T-helper 17 cell (primary cell): ENCODE measurements at regions not wholly inside any gene's neighbourhood (a gene's known extent, or its start where the extent isn't known, plus 50 kb on each side); places are given as distances from the start of the nearest gene placed in this dataset.

Source experiments
- ATAC-seq: fragments of 150-1000 bp; cut with Tn5 transposase; 2 replicates; pipeline ENCODE4 v1.10.0; 2021; ENCODE audit warnings: mild to moderate bottlenecking, moderate library complexity
- DNase-seq, 3 donors: peaks; one replicate each; pipeline versions ENCODE4 v3.0.0 to v3.0.0-alpha.2; 2020 to 2021
- H3K9me3 ChIP-seq: one replicate; pipeline ENCODE4 v1.7.0; 2013; ENCODE audit warnings: low read length, mild to moderate bottlenecking; ENCODE audit not compliant: control insufficient read depth, poor library complexity, severe bottlenecking
- H3K27ac Mint-ChIP-seq: one replicate; pipeline ENCODE4 v1.8.0; 2022; ENCODE audit warnings: mild to moderate bottlenecking, moderate library complexity, mixed read lengths
- H3K27me3 Mint-ChIP-seq: one replicate; pipeline ENCODE4 v1.8.0; 2022; ENCODE audit warnings: mixed read lengths
- H3K36me3 Mint-ChIP-seq: one replicate; pipeline ENCODE4 v1.8.0; 2022; ENCODE audit warnings: low read depth, mixed read lengths
- H3K4me1 Mint-ChIP-seq: one replicate; pipeline ENCODE4 v1.8.0; 2022; ENCODE audit warnings: mild to moderate bottlenecking, mixed read lengths
- H3K4me3 Mint-ChIP-seq: one replicate; pipeline ENCODE4 v1.8.0; 2022; ENCODE audit warnings: mild to moderate bottlenecking, moderate library complexity, mixed read lengths

DNA sequence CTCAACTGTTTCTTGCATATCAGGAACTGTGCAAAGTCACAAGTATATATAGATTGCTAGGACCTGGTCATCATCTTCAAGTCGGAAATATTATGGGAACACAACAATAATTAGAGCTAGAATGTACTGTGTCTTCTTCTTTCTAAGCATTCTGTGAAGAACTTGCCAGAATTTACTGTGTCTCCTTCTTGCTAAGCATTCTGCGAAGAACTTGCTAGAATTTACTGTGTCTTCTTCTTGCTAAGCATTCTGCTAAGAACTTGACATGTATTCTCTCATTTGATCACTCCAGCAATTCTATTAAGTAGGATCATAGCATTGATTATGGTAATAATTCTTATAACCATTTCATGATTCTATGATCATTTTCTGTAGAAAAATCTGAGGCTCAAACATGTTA, 231.7 kb downstream of the FOXL1 start:
- peaks cover 20% of the 10 kb centered on the region for H3K27me3 Mint-ChIP-seq

GRCh38 chr16:86812363-86812970, 234.1 kb downstream of the FOXL1 start:
- no peak for ATAC-seq
- Mint-ChIP-seq H3K36me3 (no peaks in the 10 kb centered on the region), H3K4me1 (no peaks in the 10 kb centered on the region), H3K27ac (no peak overlapping the region), H3K27me3 (peaks cover 16% of the 10 kb centered on the region), H3K4me3 (no peak overlapping the region)
- no peaks in the 10 kb centered on the region for H3K9me3 ChIP-seq
- DNase-seq = no peak

More for the DNA sequence above, 231.7 kb downstream of the FOXL1 start:
- Mint-ChIP-seq H3K4me3 (no peak overlapping the region), H3K4me1 (no peaks in the 10 kb centered on the region), H3K27ac (no peak overlapping the region), H3K36me3 (peaks cover 2% of the 10 kb centered on the region)
- no peaks in the 10 kb centered on the region for H3K9me3 ChIP-seq
- DNase-seq (no peak), ATAC-seq (no peak)

- ATAC-seq = no peak
- H3K27ac Mint-ChIP-seq = no peak overlapping the region
- H3K36me3 Mint-ChIP-seq = no peaks in the 10 kb centered on the region
- no peak overlapping the region for H3K4me3 Mint-ChIP-seq
- no peaks in the 10 kb centered on the region for H3K9me3 ChIP-seq
- H3K4me1 Mint-ChIP-seq = peaks cover 3% of the 10 kb centered on the region
- H3K27me3 Mint-ChIP-seq = peaks cover 32% of the 10 kb centered on the region
- no peak for DNase-seq
These were observed 235.9 kb downstream of the FOXL1 start for GRCh38 chr16:86814256-86814655.

GRCh38 chr16:86816930-86817625, 238.7 kb downstream of the FOXL1 start:
- H3K9me3 ChIP-seq = no peaks in the 10 kb centered on the region
- no peak overlapping the region for H3K4me3 Mint-ChIP-seq
- peaks cover 34% of the 10 kb centered on the region for H3K27me3 Mint-ChIP-seq
- no peak overlapping the region for H3K27ac Mint-ChIP-seq
- no peaks in the 10 kb centered on the region for H3K36me3 Mint-ChIP-seq
- DNase-seq (no peak), ATAC-seq (no peak)
- peaks cover 3% of the 10 kb centered on the region for H3K4me1 Mint-ChIP-seq

DNA sequence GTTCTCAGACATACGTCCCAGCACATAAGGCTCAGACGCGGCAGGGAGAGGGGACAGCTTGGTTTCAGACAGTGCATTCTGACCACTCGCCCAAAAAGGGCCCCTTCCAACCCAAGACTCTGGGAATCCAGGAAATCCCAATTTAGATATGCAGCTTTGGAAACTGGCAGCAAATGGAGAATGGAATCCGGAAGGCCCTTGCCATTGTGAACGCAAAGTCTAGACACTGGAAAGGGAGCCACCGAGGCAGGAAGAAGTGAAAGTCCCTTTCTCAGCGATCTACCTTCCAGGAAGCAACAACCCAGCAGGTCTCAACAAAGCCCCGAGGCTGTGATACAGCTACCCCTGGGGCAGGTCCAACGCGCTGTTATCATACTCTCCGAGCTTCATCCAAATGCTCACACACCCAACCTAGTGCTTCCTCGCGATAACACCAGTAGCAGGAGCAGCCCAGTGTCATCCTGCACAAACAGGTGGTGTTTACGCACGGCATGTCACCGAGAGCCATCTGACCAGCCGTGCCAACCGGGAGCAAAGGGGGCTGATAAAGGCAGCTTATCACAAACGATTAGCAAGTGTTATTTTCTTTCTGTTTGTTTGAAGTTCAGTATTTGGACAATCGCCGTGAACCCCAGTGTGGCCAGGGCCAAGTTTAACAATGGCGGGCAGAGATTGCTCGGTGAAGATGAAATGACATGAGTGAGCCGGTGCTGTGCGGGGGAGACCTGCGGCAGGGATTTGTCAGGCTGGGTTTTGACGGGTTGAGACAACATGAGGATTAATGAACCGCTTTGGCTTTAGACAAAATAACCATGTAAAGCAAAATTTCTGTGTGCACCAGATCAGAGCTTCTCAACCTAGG, 240.6 kb downstream of the FOXL1 start:
- Mint-ChIP-seq H3K27ac (no peak overlapping the region), H3K4me3 (no peak overlapping the region), H3K4me1 (peaks cover 3% of the 10 kb centered on the region), H3K27me3 (peaks cover 42% of the 10 kb centered on the region), H3K36me3 (no peaks in the 10 kb centered on the region)
- DNase-seq = no peak
- no peaks in the 10 kb centered on the region for H3K9me3 ChIP-seq
- ATAC-seq = no peak

GRCh38 chr16:86819533-86819892, 241.2 kb downstream of the FOXL1 start:
- no peak overlapping the region for H3K27ac Mint-ChIP-seq
- no peaks in the 10 kb centered on the region for H3K36me3 Mint-ChIP-seq
- no peak for DNase-seq
- no peak overlapping the region for H3K4me3 Mint-ChIP-seq
- H3K4me1 Mint-ChIP-seq = peaks cover 3% of the 10 kb centered on the region
- no peak for ATAC-seq
- H3K9me3 ChIP-seq = no peaks in the 10 kb centered on the region
- peaks cover 42% of the 10 kb centered on the region for H3K27me3 Mint-ChIP-seq

DNA sequence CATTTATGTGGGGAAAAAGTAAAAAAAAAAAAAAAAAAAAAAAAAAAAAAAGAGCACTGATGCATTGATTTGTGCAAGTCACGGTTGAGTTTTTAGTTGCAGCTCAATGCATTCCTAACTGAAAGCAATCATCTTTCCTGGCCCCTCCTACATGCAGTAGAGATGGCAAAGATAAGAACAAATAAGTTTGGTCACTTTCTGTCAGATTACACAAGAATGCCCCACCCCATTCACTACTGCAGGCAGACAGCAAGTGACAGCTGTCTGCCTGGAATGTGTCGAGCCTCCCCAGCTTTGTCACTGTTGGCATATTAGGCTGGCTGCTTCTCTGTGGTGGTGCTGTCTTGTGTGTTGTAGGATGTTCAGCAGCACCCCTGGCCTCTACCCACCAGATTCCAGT, 243.5 kb downstream of the FOXL1 start:
- DNase-seq = no peak
- H3K4me3 Mint-ChIP-seq = no peak overlapping the region
- H3K27ac Mint-ChIP-seq = no peak overlapping the region
- H3K9me3 ChIP-seq = no peaks in the 10 kb centered on the region
- ATAC-seq = no peak
- H3K36me3 Mint-ChIP-seq = no peaks in the 10 kb centered on the region
- peaks cover 57% of the 10 kb centered on the region for H3K27me3 Mint-ChIP-seq
- peaks cover 3% of the 10 kb centered on the region for H3K4me1 Mint-ChIP-seq

- no peaks in the 10 kb centered on the region for H3K9me3 ChIP-seq
- H3K27me3 Mint-ChIP-seq = peaks cover 55% of the 10 kb centered on the region
- no peak overlapping the region for H3K27ac Mint-ChIP-seq
- H3K4me1 Mint-ChIP-seq = peaks cover 6% of the 10 kb centered on the region
- no peak overlapping the region for H3K4me3 Mint-ChIP-seq
- DNase-seq (no peak), ATAC-seq (no peak)
- H3K36me3 Mint-ChIP-seq = peaks cover 2% of the 10 kb centered on the region
These were observed 244.8 kb downstream of the FOXL1 start for GRCh38 chr16:86823125-86823524.

GRCh38 chr16:86823888-86824671, 245.7 kb downstream of the FOXL1 start:
- Mint-ChIP-seq H3K27me3 (peaks cover 55% of the 10 kb centered on the region), H3K4me1 (peaks cover 5% of the 10 kb centered on the region), H3K36me3 (peaks cover 2% of the 10 kb centered on the region), H3K27ac (no peak overlapping the region), H3K4me3 (no peak overlapping the region)
- no peaks in the 10 kb centered on the region for H3K9me3 ChIP-seq
- DNase-seq (no peak), ATAC-seq (no peak)

DNA sequence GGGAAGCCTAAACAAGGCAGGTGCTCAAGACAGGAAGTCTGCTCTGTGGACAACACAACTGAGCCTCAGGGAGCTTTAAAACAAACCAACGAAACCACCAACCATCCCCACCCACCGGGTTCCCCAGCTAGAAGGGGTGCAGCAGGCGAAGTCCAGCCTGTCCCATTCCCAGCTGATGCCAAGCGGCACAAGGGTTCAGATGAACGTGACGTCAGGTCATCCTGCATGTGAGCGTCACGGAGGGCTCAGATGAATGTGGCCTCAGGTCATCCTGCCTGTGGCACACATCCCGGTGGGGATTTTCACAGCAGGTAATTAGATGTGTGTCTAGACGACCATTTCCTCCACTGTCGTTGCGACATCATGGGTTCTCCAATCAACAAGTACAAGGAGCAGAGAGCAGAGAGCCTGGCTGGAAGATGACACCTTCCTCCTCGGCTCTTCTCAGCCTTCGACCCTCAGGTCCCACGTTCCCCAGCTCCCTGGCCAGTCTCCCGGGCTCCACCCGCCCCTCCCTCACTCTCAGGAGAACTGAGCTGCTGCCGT, 246.5 kb downstream of the FOXL1 start:
- H3K9me3 ChIP-seq = no peaks in the 10 kb centered on the region
- Mint-ChIP-seq H3K27me3 (peaks cover 61% of the 10 kb centered on the region), H3K4me3 (no peak overlapping the region), H3K27ac (no peak overlapping the region), H3K4me1 (peaks cover 4% of the 10 kb centered on the region), H3K36me3 (peaks cover 2% of the 10 kb centered on the region)
- ATAC-seq (no peak), DNase-seq (no peak)

DNA sequence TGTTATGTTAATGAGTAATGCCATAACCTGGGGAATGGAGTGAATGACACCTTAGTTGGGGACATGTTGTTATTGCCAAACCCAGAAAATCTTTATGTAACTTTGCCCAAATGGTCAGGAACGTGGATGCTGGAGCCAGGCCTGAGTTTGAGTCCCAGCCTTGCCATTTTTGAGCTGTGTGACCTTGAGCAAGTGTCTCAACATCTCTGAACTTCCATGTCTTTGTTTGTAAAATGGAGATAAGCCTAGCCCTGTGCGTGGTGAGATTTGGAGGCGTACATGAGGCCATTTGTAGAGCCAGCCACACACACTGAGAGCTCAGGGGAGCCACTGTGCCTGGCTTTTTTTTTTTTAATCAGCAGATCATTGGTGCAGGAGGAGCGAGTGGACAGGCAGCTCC, 247.3 kb downstream of the FOXL1 start:
- H3K27me3 Mint-ChIP-seq = peaks cover 66% of the 10 kb centered on the region
- H3K9me3 ChIP-seq = no peaks in the 10 kb centered on the region
- H3K27ac Mint-ChIP-seq = no peak overlapping the region
- H3K36me3 Mint-ChIP-seq = peaks cover 2% of the 10 kb centered on the region
- DNase-seq (no peak), ATAC-seq (no peak)
- peaks cover 4% of the 10 kb centered on the region for H3K4me1 Mint-ChIP-seq
- H3K4me3 Mint-ChIP-seq = no peak overlapping the region

- no peak for ATAC-seq
- Mint-ChIP-seq H3K4me1 (peaks cover 4% of the 10 kb centered on the region), H3K4me3 (no peak overlapping the region), H3K36me3 (peaks cover 2% of the 10 kb centered on the region), H3K27ac (no peak overlapping the region), H3K27me3 (peaks cover 69% of the 10 kb centered on the region)
- no peaks in the 10 kb centered on the region for H3K9me3 ChIP-seq
- no peak for DNase-seq
These were observed 248.6 kb downstream of the FOXL1 start for GRCh38 chr16:86826941-86827340.

DNA sequence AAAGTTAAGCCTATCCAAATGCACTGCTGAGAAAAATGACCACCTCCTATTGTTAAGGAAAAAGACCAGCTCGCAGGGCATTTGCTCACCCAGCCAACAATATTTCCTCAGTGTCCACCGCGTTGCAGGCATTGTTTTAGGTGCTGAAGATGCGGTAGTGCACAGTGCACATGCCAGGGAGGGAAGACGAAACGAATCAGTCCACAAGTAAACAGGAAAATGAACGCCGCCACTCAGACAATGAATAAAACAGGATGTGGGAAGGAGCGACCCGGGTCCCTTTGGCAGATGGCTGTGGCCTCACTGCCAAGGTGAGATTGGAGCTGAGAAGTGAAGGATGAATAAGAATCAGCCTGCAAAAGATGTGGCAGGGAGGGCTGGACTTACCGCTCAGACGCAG, 249.2 kb downstream of the FOXL1 start:
- Mint-ChIP-seq H3K27me3 (peaks cover 73% of the 10 kb centered on the region), H3K27ac (no peak overlapping the region), H3K36me3 (peaks cover 2% of the 10 kb centered on the region), H3K4me3 (no peak overlapping the region), H3K4me1 (peaks cover 5% of the 10 kb centered on the region)
- H3K9me3 ChIP-seq = no peaks in the 10 kb centered on the region
- ATAC-seq (no peak), DNase-seq (no peak)
